ENCODE measurements at regions not wholly inside any gene's neighbourhood (a gene's known extent, or its start where the extent isn't known, plus 50 kb on each side); places are given as distances from the start of the nearest gene placed in this dataset.

DNA sequence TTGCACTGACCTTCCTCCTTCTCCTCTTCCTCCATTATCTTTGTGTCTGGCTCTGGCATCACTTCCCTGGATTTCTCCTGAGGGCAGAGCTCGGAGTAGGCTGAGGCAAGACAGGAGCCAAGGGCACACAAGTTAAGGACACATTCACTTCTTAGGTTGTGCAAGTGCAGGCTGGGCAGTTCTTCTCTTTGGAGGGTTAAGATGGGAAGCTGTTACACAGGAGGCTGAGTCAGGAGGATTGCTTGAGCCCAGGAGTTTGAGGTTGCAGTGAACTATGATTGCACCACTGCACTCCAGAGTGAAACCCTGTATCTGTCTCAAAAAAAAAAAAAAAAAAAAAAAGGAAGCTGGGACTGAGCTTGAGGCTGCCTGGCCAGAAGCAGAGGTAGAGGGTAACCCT lies 176.2 kb upstream of the ANKRD28 start:
- POLR2A ChIA-PET (ENCODE audit: unreplicated experiment): interaction anchor here (0.6 kb wide), 1 partner anchor 9 kb away, joined by 3 read pairs; no protein-coding TSS in a partner anchor
- Histone ChIP-seq H3K79me1 (ENCODE audit: low read depth in 1 of 2, low read length in 2 of 2) (no peaks in the 10 kb centered on the region), H3K4me3 (ENCODE audit: insufficient read depth, low read depth, low read length) (no peak overlapping the region), H3K9me1 (ENCODE audit: insufficient read depth, low read length) (no peaks in the 10 kb centered on the region), H3K9me3 (ENCODE audit: control insufficient read depth, insufficient read depth, low read length) (no peaks in the 10 kb centered on the region), H3K4me2 (ENCODE audit: low read depth, low read length) (no peak overlapping the region), H3K4ac (ENCODE audit: low read depth, low read length) (no peak overlapping the region), H2BK15ac (ENCODE audit: low read depth, low read length) (no peak overlapping the region), H2AK9ac (replicated peaks; ENCODE audit: low read depth, low read length, poor library complexity) (no peak overlapping the region), H4K20me1 (ENCODE audit: insufficient read depth, low read length) (no peaks in the 10 kb centered on the region), H3K56ac (ENCODE audit: extremely low read depth, insufficient read depth, low read length) (no peak overlapping the region), H3K27ac (ENCODE audit: insufficient read depth, low read length) (no peak overlapping the region), H3K18ac (ENCODE audit: low read depth, low read length) (no peak overlapping the region), H3K4me1 (ENCODE audit: control insufficient read depth, insufficient read depth, low read length) (peaks cover 5% of the 10 kb centered on the region; the same call in 1 of the 2 replicates), H2BK120ac (ENCODE audit: low read depth, low read length) (no peak overlapping the region), H2AFZ (replicated peaks; ENCODE audit: low read length, poor library complexity) (no peak overlapping the region), H2AK5ac (ENCODE audit: low read depth, low read length) (0 out of 2 replicates have a peak overlapping the region, but pooled peaks have one; percentile 32), H4K5ac (ENCODE audit: low read depth, low read length) (no peak overlapping the region), H3K23ac (ENCODE audit: low read depth, low read length) (no peak overlapping the region), H2BK5ac (ENCODE audit: low read depth, low read length, poor library complexity, severe bottlenecking) (no peak overlapping the region), H3K27me3 (ENCODE audit: control insufficient read depth, insufficient read depth, low read length) (no peaks in the 10 kb centered on the region), H3K9ac (ENCODE audit: low read depth, low read length) (no peak overlapping the region), H4K91ac (ENCODE audit: insufficient read depth, low read depth, low read length) (no peak overlapping the region), H3K14ac (replicated peaks; ENCODE audit: low read depth, low read length) (no peak overlapping the region), H2BK20ac (ENCODE audit: low read depth, low read length) (no peak overlapping the region), H3K36me3 (ENCODE audit: control insufficient read depth, insufficient read depth, low read length) (no peaks in the 10 kb centered on the region), H4K8ac (ENCODE audit: low read depth in 2 of 2, low read length in 2 of 2) (no peak overlapping the region)
- intact Hi-C loops (cut with micrococcal nuclease) (no loop called here), dilution Hi-C loops (cut with HindIII; ENCODE audit: low sequenced_read_pairs, unreplicated experiment) (no loop called here), in situ Hi-C loops (cut with MboI; ENCODE audit: low sequenced_read_pairs) (no loop called here)
- CTCF ChIA-PET: interaction anchor here (1.4 kb wide), 1 partner anchor 9 kb away, joined by 4 read pairs; no protein-coding TSS in a partner anchor
- DNase-seq (no peak), ATAC-seq (ENCODE audit: low read depth) (no peak)
- TF ChIP-seq POLR2A (IDR thresholded peaks at IDR 0.05; ENCODE audit: low read depth, low read length) (no peak), RCOR1 (IDR thresholded peaks at IDR 0.05; ENCODE audit: insufficient replicate concordance, low read length) (no peak), SMC3 (IDR thresholded peaks at IDR 0.05; ENCODE audit: low read depth, low read length) (no peak), CHD1 (IDR thresholded peaks at IDR 0.05; ENCODE audit: low read depth, low read length) (no peak), MAFK (IDR thresholded peaks at IDR 0.05; ENCODE audit: low read depth, low read length) (no peak), BHLHE40 (IDR thresholded peaks at IDR 0.05; ENCODE audit: low read depth, low read length) (no peak), FOS (IDR thresholded peaks at IDR 0.05; ENCODE audit: low read depth, low read length) (no peak), MXI1 (IDR thresholded peaks at IDR 0.05; ENCODE audit: borderline replicate concordance, low read depth, low read length) (no peak), MAZ (IDR thresholded peaks at IDR 0.05; ENCODE audit: borderline replicate concordance, low read depth, low read length) (no peak), NFE2L2 (IDR thresholded peaks at IDR 0.05; ENCODE audit: low read depth, low read length) (no peak), CEBPB (IDR thresholded peaks at IDR 0.05; ENCODE audit: low read depth, low read length) (no peak), RFX5 (IDR thresholded peaks at IDR 0.05; ENCODE audit: low read depth, low read length) (no peak), RAD21 (IDR thresholded peaks at IDR 0.05; ENCODE audit: low read length) (no peak)
- TF ChIP-seq, protein P1, sequence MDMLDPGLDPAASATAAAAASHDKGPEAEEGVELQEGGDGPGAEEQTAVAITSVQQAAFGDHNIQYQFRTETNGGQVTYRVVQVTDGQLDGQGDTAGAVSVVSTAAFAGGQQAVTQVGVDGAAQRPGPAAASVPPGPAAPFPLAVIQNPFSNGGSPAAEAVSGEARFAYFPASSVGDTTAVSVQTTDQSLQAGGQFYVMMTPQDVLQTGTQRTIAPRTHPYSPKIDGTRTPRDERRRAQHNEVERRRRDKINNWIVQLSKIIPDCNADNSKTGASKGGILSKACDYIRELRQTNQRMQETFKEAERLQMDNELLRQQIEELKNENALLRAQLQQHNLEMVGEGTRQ (IDR thresholded peaks at IDR 0.05; ENCODE audit: low read depth, low read length): no peak
- TF ChIP-seq, protein P2, sequence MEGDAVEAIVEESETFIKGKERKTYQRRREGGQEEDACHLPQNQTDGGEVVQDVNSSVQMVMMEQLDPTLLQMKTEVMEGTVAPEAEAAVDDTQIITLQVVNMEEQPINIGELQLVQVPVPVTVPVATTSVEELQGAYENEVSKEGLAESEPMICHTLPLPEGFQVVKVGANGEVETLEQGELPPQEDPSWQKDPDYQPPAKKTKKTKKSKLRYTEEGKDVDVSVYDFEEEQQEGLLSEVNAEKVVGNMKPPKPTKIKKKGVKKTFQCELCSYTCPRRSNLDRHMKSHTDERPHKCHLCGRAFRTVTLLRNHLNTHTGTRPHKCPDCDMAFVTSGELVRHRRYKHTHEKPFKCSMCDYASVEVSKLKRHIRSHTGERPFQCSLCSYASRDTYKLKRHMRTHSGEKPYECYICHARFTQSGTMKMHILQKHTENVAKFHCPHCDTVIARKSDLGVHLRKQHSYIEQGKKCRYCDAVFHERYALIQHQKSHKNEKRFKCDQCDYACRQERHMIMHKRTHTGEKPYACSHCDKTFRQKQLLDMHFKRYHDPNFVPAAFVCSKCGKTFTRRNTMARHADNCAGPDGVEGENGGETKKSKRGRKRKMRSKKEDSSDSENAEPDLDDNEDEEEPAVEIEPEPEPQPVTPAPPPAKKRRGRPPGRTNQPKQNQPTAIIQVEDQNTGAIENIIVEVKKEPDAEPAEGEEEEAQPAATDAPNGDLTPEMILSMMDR (conservative IDR thresholded peaks at IDR 0.05; ENCODE audit: low read depth, low read length): no peak
- TF ChIP-seq, protein P3, sequence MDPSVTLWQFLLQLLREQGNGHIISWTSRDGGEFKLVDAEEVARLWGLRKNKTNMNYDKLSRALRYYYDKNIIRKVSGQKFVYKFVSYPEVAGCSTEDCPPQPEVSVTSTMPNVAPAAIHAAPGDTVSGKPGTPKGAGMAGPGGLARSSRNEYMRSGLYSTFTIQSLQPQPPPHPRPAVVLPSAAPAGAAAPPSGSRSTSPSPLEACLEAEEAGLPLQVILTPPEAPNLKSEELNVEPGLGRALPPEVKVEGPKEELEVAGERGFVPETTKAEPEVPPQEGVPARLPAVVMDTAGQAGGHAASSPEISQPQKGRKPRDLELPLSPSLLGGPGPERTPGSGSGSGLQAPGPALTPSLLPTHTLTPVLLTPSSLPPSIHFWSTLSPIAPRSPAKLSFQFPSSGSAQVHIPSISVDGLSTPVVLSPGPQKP (IDR thresholded peaks at IDR 0.05; ENCODE audit: borderline replicate concordance, low read depth, low read length): no peak
- BruUV-seq (replicated peaks): no TSS peak
- 90% methylated on average over 1 of the region's 1 CpG; no CpG with 5 or more reads in 1 of the 2 experiments for WGBS, 2 experiments (ENCODE audit: extremely low coverage in 2 of 2, insufficient read length in 1 of 2)

Data from IMR-90 (cell line).